GM23338 (cell line): ENCODE measurements at regions not wholly inside any gene's neighbourhood (a gene's known extent, or its start where the extent isn't known, plus 50 kb on each side); places are given as distances from the start of the nearest gene placed in this dataset.

Source experiments
- ATAC-seq: fragments of 200-7000 bp; cut with Tn5 transposase; 3 replicates; pipeline ENCODE4 v1.9.1; 2020
- DNase-seq: peaks from one replicate; pipeline ENCODE4 v3.0.0-alpha.2; 2015; ENCODE audit warnings: low spot score
- H2AFZ ChIP-seq: fragments of 200-600 bp; sonication (generic); 2 replicates; pipeline ENCODE4 v1.8.0; 2016; ENCODE audit warnings: antibody characterized with exemption, mild to moderate bottlenecking, moderate library complexity
- H3F3A ChIP-seq: fragments of 200-600 bp; sonication (generic); replicated peaks from 2 replicates; pipeline ENCODE4 v1.8.0; 2017; ENCODE audit warnings: antibody characterized with exemption, mixed run types, low read depth
- H3K27ac ChIP-seq: fragments of 200-600 bp; sonication (generic); 2 replicates; pipeline ENCODE4 v1.6.1; 2016; ENCODE audit warnings: low read depth
- H3K27me3 ChIP-seq: fragments of 200-600 bp; sonication (generic); 2 replicates; pipeline ENCODE4 v1.8.0; 2016; ENCODE audit warnings: mild to moderate bottlenecking, mixed run types, moderate library complexity; ENCODE audit not compliant: insufficient read depth
- H3K36me3 ChIP-seq: fragments of 200-600 bp; sonication (generic); 2 replicates; pipeline ENCODE4 v1.8.0; 2016; ENCODE audit warnings: mild to moderate bottlenecking; ENCODE audit not compliant: insufficient read depth
- H3K4me1 ChIP-seq: fragments of 200-600 bp; sonication (generic); 2 replicates; pipeline ENCODE4 v1.8.0; 2016; ENCODE audit warnings: mild to moderate bottlenecking, moderate library complexity; ENCODE audit not compliant: insufficient read depth
- H3K4me2 ChIP-seq: fragments of 200-600 bp; sonication (generic); 2 replicates; pipeline ENCODE4 v1.7.1; 2017; ENCODE audit warnings: mixed run types
- H3K4me3 ChIP-seq: fragments of 200-600 bp; sonication (generic); 2 replicates; pipeline ENCODE4 v1.6.1; 2016; ENCODE audit warnings: mixed run types
- H3K79me2 ChIP-seq: fragments of 200-600 bp; sonication (generic); replicated peaks from 2 replicates; pipeline ENCODE4 v1.8.0; 2017; ENCODE audit warnings: mild to moderate bottlenecking; ENCODE audit not compliant: insufficient read depth
- H3K9me2 ChIP-seq: fragments of 200-600 bp; sonication (generic); 2 replicates; pipeline ENCODE4 v1.8.0; 2017; ENCODE audit not compliant: insufficient read depth
- H4K20me1 ChIP-seq: fragments of 200-600 bp; sonication (generic); replicated peaks from 2 replicates; pipeline ENCODE4 v1.8.0; 2017; ENCODE audit warnings: mild to moderate bottlenecking; ENCODE audit not compliant: insufficient read depth
- H3K27ac Mint-ChIP-seq: 2 replicates; pipeline ENCODE4 v1.8.0; 2020; ENCODE audit warnings: inconsistent platforms, mild to moderate bottlenecking, moderate library complexity, mixed read lengths
- H3K27me3 Mint-ChIP-seq: 3 replicates; pipeline ENCODE4 v1.8.0; 2022; ENCODE audit warnings: low read depth, mild to moderate bottlenecking, moderate library complexity, mixed read lengths, inconsistent platforms; ENCODE audit not compliant: insufficient read depth, poor library complexity
- H3K36me3 Mint-ChIP-seq: 3 replicates; pipeline ENCODE4 v1.8.0; 2021; ENCODE audit warnings: low read depth, mild to moderate bottlenecking, inconsistent platforms, moderate library complexity, mixed read lengths
- H3K4me1 Mint-ChIP-seq: 3 replicates; pipeline ENCODE4 v1.8.0; 2020; ENCODE audit warnings: mild to moderate bottlenecking, inconsistent platforms, mixed read lengths
- H3K4me3 Mint-ChIP-seq: 3 replicates; pipeline ENCODE4 v1.8.0; 2021; ENCODE audit warnings: moderate library complexity, mild to moderate bottlenecking, inconsistent platforms, mixed read lengths
- H3K9me3 Mint-ChIP-seq: 3 replicates; pipeline ENCODE4 v1.8.0; 2020; ENCODE audit warnings: moderate library complexity, mild to moderate bottlenecking, inconsistent platforms, mixed read lengths
- CREB1 ChIP-seq: fragments of 250-450 bp; sonication (Bioruptor Pico); IDR thresholded peaks from 2 replicates; pipeline ENCODE4 v1.5.0; 2020; ENCODE audit warnings: low read depth, mild to moderate bottlenecking, moderate library complexity
- CTCF ChIP-seq, 2 experiments: fragments of 200-600 bp in 1 of 2; sonication (generic) in 1 of 2; conservative IDR thresholded peaks; 2 replicates each; pipeline versions ENCODE4 v1.5.1 to v1.6.1; 2016 to 2017; ENCODE audit warnings: antibody characterized with exemption in 2 of 2, low read depth in 2 of 2, mild to moderate bottlenecking in 2 of 2, moderate library complexity in 1 of 2
- ETS1 ChIP-seq: IDR thresholded peaks from 2 replicates; pipeline ENCODE4 v1.6.1; 2016; ENCODE audit warnings: antibody characterized with exemption
- EZH2 ChIP-seq: fragments of 200-600 bp; sonication (generic); IDR thresholded peaks from one replicate; pipeline ENCODE4 v1.8.0; 2017; ENCODE audit warnings: antibody characterized with exemption, mild to moderate bottlenecking, low read depth; ENCODE audit not compliant: unreplicated experiment
- EZH2phosphoT487 ChIP-seq: fragments of 200-600 bp; sonication (generic); IDR thresholded peaks from one replicate; pipeline ENCODE4 v1.8.1; 2018; ENCODE audit warnings: antibody characterized with exemption; ENCODE audit not compliant: unreplicated experiment
- JUNB ChIP-seq: IDR thresholded peaks from one replicate; pipeline ENCODE4 v1.6.1; 2016; ENCODE audit warnings: antibody characterized with exemption; ENCODE audit not compliant: unreplicated experiment
- NANOG ChIP-seq: IDR thresholded peaks from 2 replicates; pipeline ENCODE4 v1.6.1; 2016; ENCODE audit warnings: antibody characterized with exemption, borderline replicate concordance
- POLR2AphosphoS5 ChIP-seq: IDR thresholded peaks from 2 replicates; pipeline ENCODE4 v1.6.1; 2016; ENCODE audit warnings: antibody characterized with exemption, low read depth
- STAT1 ChIP-seq: IDR thresholded peaks from one replicate; pipeline ENCODE4 v1.6.1; 2016; ENCODE audit warnings: antibody characterized with exemption; ENCODE audit not compliant: unreplicated experiment
- ZNF114 ChIP-seq: fragments of 250-450 bp; sonication (Bioruptor Pico); IDR thresholded peaks from 2 replicates; pipeline ENCODE4 v1.5.0; 2020; ENCODE audit warnings: mild to moderate bottlenecking, moderate library complexity
- ZNF331 ChIP-seq: fragments of 250-450 bp; sonication (Bioruptor Pico); IDR thresholded peaks from 2 replicates; pipeline ENCODE4 v1.5.0; 2020; ENCODE audit warnings: low read depth, mild to moderate bottlenecking, moderate library complexity
- TF ChIP-seq, protein P1 (sequence below): IDR thresholded peaks from one replicate; pipeline ENCODE4 v1.6.1; 2018; ENCODE audit warnings: antibody characterized with exemption; ENCODE audit not compliant: unreplicated experiment
- TF ChIP-seq, protein P2 (sequence below): fragments of 250-450 bp; sonication (Bioruptor Pico); IDR thresholded peaks from 2 replicates; pipeline ENCODE4 v1.5.0; 2020; ENCODE audit warnings: mild to moderate bottlenecking, moderate library complexity

GRCh38 chr3:63030666-63031065 is 155.4 kb upstream of the CADPS start:
- Mint-ChIP-seq H3K27ac (0 out of 2 replicates have a peak overlapping the region, but pooled peaks have one; percentile 1), H3K36me3 (peaks cover 14% of the 10 kb centered on the region), H3K27me3 (no peaks in the 10 kb centered on the region), H3K4me3 (no peak overlapping the region), H3K4me1 (peaks cover 7% of the 10 kb centered on the region), H3K9me3 (peaks cover 2% of the 10 kb centered on the region; the same call in 1 of the 3 replicates)
- Histone ChIP-seq H3K36me3 (no peaks in the 10 kb centered on the region), H3K27ac (no peak overlapping the region), H3K4me2 (no peak overlapping the region), H4K20me1 (no peaks in the 10 kb centered on the region), H3K4me1 (0 out of 2 replicates have a peak, but pooled peaks cover 3% of the 10 kb centered on the region), H3K79me2 (no peaks in the 10 kb centered on the region), H3F3A (no peaks in the 10 kb centered on the region), H3K9me2 (no peaks in the 10 kb centered on the region; the same call in 1 of the 2 replicates), H3K27me3 (no peaks in the 10 kb centered on the region), H2AFZ (no peak overlapping the region), H3K4me3 (no peak overlapping the region)
- no peak for TF ChIP-seq ETS1
- TF ChIP-seq STAT1 = no peak
- TF ChIP-seq, protein P1, sequence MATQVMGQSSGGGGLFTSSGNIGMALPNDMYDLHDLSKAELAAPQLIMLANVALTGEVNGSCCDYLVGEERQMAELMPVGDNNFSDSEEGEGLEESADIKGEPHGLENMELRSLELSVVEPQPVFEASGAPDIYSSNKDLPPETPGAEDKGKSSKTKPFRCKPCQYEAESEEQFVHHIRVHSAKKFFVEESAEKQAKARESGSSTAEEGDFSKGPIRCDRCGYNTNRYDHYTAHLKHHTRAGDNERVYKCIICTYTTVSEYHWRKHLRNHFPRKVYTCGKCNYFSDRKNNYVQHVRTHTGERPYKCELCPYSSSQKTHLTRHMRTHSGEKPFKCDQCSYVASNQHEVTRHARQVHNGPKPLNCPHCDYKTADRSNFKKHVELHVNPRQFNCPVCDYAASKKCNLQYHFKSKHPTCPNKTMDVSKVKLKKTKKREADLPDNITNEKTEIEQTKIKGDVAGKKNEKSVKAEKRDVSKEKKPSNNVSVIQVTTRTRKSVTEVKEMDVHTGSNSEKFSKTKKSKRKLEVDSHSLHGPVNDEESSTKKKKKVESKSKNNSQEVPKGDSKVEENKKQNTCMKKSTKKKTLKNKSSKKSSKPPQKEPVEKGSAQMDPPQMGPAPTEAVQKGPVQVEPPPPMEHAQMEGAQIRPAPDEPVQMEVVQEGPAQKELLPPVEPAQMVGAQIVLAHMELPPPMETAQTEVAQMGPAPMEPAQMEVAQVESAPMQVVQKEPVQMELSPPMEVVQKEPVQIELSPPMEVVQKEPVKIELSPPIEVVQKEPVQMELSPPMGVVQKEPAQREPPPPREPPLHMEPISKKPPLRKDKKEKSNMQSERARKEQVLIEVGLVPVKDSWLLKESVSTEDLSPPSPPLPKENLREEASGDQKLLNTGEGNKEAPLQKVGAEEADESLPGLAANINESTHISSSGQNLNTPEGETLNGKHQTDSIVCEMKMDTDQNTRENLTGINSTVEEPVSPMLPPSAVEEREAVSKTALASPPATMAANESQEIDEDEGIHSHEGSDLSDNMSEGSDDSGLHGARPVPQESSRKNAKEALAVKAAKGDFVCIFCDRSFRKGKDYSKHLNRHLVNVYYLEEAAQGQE = no peak
- TF ChIP-seq, protein P2, sequence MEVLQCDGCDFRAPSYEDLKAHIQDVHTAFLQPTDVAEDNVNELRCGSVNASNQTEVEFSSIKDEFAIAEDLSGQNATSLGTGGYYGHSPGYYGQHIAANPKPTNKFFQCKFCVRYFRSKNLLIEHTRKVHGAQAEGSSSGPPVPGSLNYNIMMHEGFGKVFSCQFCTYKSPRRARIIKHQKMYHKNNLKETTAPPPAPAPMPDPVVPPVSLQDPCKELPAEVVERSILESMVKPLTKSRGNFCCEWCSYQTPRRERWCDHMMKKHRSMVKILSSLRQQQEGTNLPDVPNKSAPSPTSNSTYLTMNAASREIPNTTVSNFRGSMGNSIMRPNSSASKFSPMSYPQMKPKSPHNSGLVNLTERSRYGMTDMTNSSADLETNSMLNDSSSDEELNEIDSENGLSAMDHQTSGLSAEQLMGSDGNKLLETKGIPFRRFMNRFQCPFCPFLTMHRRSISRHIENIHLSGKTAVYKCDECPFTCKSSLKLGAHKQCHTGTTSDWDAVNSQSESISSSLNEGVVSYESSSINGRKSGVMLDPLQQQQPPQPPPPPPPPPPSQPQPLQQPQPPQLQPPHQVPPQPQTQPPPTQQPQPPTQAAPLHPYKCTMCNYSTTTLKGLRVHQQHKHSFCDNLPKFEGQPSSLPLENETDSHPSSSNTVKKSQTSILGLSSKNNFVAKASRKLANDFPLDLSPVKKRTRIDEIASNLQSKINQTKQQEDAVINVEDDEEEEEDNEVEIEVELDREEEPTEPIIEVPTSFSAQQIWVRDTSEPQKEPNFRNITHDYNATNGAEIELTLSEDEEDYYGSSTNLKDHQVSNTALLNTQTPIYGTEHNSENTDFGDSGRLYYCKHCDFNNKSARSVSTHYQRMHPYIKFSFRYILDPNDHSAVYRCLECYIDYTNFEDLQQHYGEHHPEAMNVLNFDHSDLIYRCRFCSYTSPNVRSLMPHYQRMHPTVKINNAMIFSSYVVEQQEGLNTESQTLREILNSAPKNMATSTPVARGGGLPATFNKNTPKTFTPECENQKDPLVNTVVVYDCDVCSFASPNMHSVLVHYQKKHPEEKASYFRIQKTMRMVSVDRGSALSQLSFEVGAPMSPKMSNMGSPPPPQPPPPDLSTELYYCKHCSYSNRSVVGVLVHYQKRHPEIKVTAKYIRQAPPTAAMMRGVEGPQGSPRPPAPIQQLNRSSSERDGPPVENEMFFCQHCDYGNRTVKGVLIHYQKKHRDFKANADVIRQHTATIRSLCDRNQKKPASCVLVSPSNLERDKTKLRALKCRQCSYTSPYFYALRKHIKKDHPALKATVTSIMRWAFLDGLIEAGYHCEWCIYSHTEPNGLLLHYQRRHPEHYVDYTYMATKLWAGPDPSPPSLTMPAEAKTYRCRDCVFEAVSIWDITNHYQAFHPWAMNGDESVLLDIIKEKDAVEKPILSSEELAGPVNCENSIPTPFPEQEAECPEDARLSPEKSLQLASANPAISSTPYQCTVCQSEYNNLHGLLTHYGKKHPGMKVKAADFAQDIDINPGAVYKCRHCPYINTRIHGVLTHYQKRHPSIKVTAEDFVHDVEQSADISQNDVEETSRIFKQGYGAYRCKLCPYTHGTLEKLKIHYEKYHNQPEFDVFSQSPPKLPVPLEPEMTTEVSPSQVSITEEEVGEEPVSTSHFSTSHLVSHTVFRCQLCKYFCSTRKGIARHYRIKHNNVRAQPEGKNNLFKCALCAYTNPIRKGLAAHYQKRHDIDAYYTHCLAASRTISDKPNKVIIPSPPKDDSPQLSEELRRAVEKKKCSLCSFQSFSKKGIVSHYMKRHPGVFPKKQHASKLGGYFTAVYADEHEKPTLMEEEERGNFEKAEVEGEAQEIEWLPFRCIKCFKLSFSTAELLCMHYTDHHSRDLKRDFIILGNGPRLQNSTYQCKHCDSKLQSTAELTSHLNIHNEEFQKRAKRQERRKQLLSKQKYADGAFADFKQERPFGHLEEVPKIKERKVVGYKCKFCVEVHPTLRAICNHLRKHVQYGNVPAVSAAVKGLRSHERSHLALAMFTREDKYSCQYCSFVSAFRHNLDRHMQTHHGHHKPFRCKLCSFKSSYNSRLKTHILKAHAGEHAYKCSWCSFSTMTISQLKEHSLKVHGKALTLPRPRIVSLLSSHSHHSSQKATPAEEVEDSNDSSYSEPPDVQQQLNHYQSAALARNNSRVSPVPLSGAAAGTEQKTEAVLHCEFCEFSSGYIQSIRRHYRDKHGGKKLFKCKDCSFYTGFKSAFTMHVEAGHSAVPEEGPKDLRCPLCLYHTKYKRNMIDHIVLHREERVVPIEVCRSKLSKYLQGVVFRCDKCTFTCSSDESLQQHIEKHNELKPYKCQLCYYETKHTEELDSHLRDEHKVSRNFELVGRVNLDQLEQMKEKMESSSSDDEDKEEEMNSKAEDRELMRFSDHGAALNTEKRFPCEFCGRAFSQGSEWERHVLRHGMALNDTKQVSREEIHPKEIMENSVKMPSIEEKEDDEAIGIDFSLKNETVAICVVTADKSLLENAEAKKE = no peak
- no peak for TF ChIP-seq CTCF (conservative IDR thresholded peaks at IDR 0.05; ENCODE audit: low read depth in 2 of 2)
- TF ChIP-seq ZNF114 (CRISPR knock-in tag) = no peak
- TF ChIP-seq EZH2 = no peak
- TF ChIP-seq CREB1 (CRISPR knock-in tag) = no peak
- no peak for TF ChIP-seq EZH2phosphoT487
- no peak for TF ChIP-seq POLR2AphosphoS5
- no peak for TF ChIP-seq ZNF331 (CRISPR knock-in tag)
- TF ChIP-seq JUNB = no peak
- no peak for TF ChIP-seq NANOG
- ATAC-seq (no peak), DNase-seq (no peak)
